Astrocyte (in vitro differentiated cells and primary cell): ENCODE measurements at regions not wholly inside any gene's neighbourhood (a gene's known extent, or its start where the extent isn't known, plus 50 kb on each side); places are given as distances from the start of the nearest gene placed in this dataset.

ENCODE experiments used
- DNase-seq: peaks from one replicate; pipeline ENCODE4 v3.0.0-alpha.2; 2010; ENCODE audit warnings: low read depth
- FAIRE-seq: peaks from 2 replicates; lab custom pipeline; 2011; peaks lifted over from hg19 to GRCh38; lab: Jason Lieb, UNC
- H2AFZ ChIP-seq: 2 replicates; pipeline ENCODE4 v1.6.0; 2012; ENCODE audit warnings: low read depth, low read length, inconsistent platforms
- H3K27ac ChIP-seq: 2 replicates; pipeline ENCODE4 v1.5.1; 2011; ENCODE audit warnings: low read depth, low read length, inconsistent platforms
- H3K27me3 ChIP-seq: 2 replicates; pipeline ENCODE4 v1.6.0; 2011; ENCODE audit warnings: low read length, inconsistent platforms; ENCODE audit not compliant: insufficient read depth
- H3K36me3 ChIP-seq: 2 replicates; pipeline ENCODE4 v1.5.1; 2011; ENCODE audit warnings: low read length, inconsistent platforms; ENCODE audit not compliant: insufficient read depth
- H3K4me1 ChIP-seq: 2 replicates; pipeline ENCODE4 v1.5.1; 2011; ENCODE audit warnings: low read length, inconsistent platforms; ENCODE audit not compliant: insufficient read depth
- H3K4me2 ChIP-seq: 2 replicates; pipeline ENCODE4 v1.6.0; 2012; ENCODE audit warnings: low read length, inconsistent platforms
- H3K4me3 ChIP-seq: 2 replicates; pipeline ENCODE4 v1.5.1; 2011; ENCODE audit warnings: low read depth, mild to moderate bottlenecking, low read length, inconsistent platforms; ENCODE audit not compliant: insufficient read depth
- H3K79me2 ChIP-seq: 2 replicates; pipeline ENCODE4 v1.6.0; 2012; ENCODE audit warnings: mild to moderate bottlenecking, low read length, inconsistent platforms; ENCODE audit not compliant: insufficient read depth
- H3K9ac ChIP-seq: 2 replicates; pipeline ENCODE4 v1.6.0; 2012; ENCODE audit warnings: mild to moderate bottlenecking, low read length, inconsistent platforms
- H3K9me3 ChIP-seq: 2 replicates; pipeline ENCODE4 v1.5.1; 2012; ENCODE audit warnings: low read depth, mild to moderate bottlenecking, low read length, inconsistent platforms; ENCODE audit not compliant: insufficient read depth
- H4K20me1 ChIP-seq: 2 replicates; pipeline ENCODE4 v1.6.0; 2012; ENCODE audit warnings: low read length, inconsistent platforms; ENCODE audit not compliant: insufficient read depth
- H3K27ac Mint-ChIP-seq: one replicate; pipeline ENCODE4 v1.8.0; 2021; ENCODE audit warnings: mild to moderate bottlenecking, mixed read lengths; ENCODE audit not compliant: unreplicated experiment
- H3K27me3 Mint-ChIP-seq: one replicate; pipeline ENCODE4 v1.8.0; 2021; ENCODE audit warnings: low read depth, mixed read lengths; ENCODE audit not compliant: unreplicated experiment
- H3K36me3 Mint-ChIP-seq: one replicate; pipeline ENCODE4 v1.8.0; 2021; ENCODE audit warnings: low read depth, mixed read lengths; ENCODE audit not compliant: unreplicated experiment
- H3K4me1 Mint-ChIP-seq: one replicate; pipeline ENCODE4 v1.8.0; 2021; ENCODE audit warnings: low read depth, mixed read lengths; ENCODE audit not compliant: unreplicated experiment
- H3K4me3 Mint-ChIP-seq: one replicate; pipeline ENCODE4 v1.8.0; 2021; ENCODE audit warnings: mild to moderate bottlenecking, moderate library complexity, mixed read lengths; ENCODE audit not compliant: unreplicated experiment
- H3K9me3 Mint-ChIP-seq: one replicate; pipeline ENCODE4 v1.8.0; 2021; ENCODE audit warnings: mild to moderate bottlenecking, mixed read lengths; ENCODE audit not compliant: unreplicated experiment
- CTCF ChIP-seq: IDR thresholded peaks from 2 replicates; pipeline ENCODE4 v1.5.1; 2011; ENCODE audit warnings: low read depth, mild to moderate bottlenecking, inconsistent platforms, low read length, moderate library complexity; ENCODE audit not compliant: insufficient read depth
- EZH2 ChIP-seq: IDR thresholded peaks from 2 replicates; pipeline ENCODE4 v1.6.1; 2012; ENCODE audit warnings: mild to moderate bottlenecking, low read length, inconsistent platforms; ENCODE audit not compliant: insufficient read depth

GRCh38 chr2:5370158-5370557 lies 322.0 kb upstream of the SOX11 start:
- Mint-ChIP-seq H3K27me3 (no peaks in the 10 kb centered on the region), H3K9me3 (peaks cover 1% of the 10 kb centered on the region), H3K4me1 (no peaks in the 10 kb centered on the region), H3K36me3 (no peaks in the 10 kb centered on the region), H3K27ac (no peak overlapping the region), H3K4me3 (no peak overlapping the region)
- no peaks in the 10 kb centered on the region for H4K20me1 ChIP-seq
- H3K4me3 ChIP-seq: no peak overlapping the region
- TF ChIP-seq EZH2 (no peak), CTCF (no peak)
- DNase-seq (no peak), FAIRE-seq (no peak)
- no peaks in the 10 kb centered on the region for H3K9me3 ChIP-seq
- no peaks in the 10 kb centered on the region for H3K27me3 ChIP-seq
- no peak overlapping the region for H3K27ac ChIP-seq
- no peaks in the 10 kb centered on the region for H3K79me2 ChIP-seq
- no peak overlapping the region for H3K9ac ChIP-seq
- H3K36me3 ChIP-seq: no peaks in the 10 kb centered on the region
- H3K4me1 ChIP-seq: no peaks in the 10 kb centered on the region
- H3K4me2 ChIP-seq: no peak overlapping the region
- no peak overlapping the region for H2AFZ ChIP-seq

- Mint-ChIP-seq H3K4me1 (no peaks in the 10 kb centered on the region), H3K36me3 (no peaks in the 10 kb centered on the region), H3K4me3 (no peak overlapping the region), H3K27ac (no peak overlapping the region), H3K27me3 (no peaks in the 10 kb centered on the region), H3K9me3 (peaks cover 1% of the 10 kb centered on the region)
- H3K4me1 ChIP-seq: no peaks in the 10 kb centered on the region
- no peaks in the 10 kb centered on the region for H3K27me3 ChIP-seq
- no peaks in the 10 kb centered on the region for H3K79me2 ChIP-seq
- H3K4me2 ChIP-seq: no peak overlapping the region
- H3K9ac ChIP-seq: no peak overlapping the region
- no peaks in the 10 kb centered on the region for H3K36me3 ChIP-seq
- no peak for TF ChIP-seq EZH2
- TF ChIP-seq CTCF: no peak
- DNase-seq (no peak), FAIRE-seq (no peak)
- no peaks in the 10 kb centered on the region for H3K9me3 ChIP-seq
- H3K27ac ChIP-seq: no peak overlapping the region
- H3K4me3 ChIP-seq: no peak overlapping the region
- H4K20me1 ChIP-seq: no peaks in the 10 kb centered on the region
- H2AFZ ChIP-seq: no peak overlapping the region
Observed at GRCh38 chr2:5372141-5372540, 320.0 kb upstream of the SOX11 start.

- Mint-ChIP-seq H3K36me3 (no peaks in the 10 kb centered on the region), H3K4me1 (no peaks in the 10 kb centered on the region), H3K9me3 (peaks cover 1% of the 10 kb centered on the region), H3K4me3 (peak overlapping the region; percentile 29), H3K27ac (no peak overlapping the region), H3K27me3 (no peaks in the 10 kb centered on the region)
- FAIRE-seq (no peak), DNase-seq (peak; percentile 7)
- Histone ChIP-seq H3K79me2 (no peaks in the 10 kb centered on the region), H3K4me2 (peak overlapping the region; percentile 73), H2AFZ (peak overlapping the region; percentile 73), H4K20me1 (no peaks in the 10 kb centered on the region), H3K4me3 (peak overlapping the region; percentile 26), H3K27me3 (no peaks in the 10 kb centered on the region), H3K9me3 (no peaks in the 10 kb centered on the region), H3K27ac (no peak overlapping the region), H3K36me3 (no peaks in the 10 kb centered on the region), H3K4me1 (no peaks in the 10 kb centered on the region), H3K9ac (peak overlapping the region; percentile 51)
- TF ChIP-seq CTCF: no peak
- TF ChIP-seq EZH2: no peak
Observed at GRCh38 chr2:5373200-5373599, 319.0 kb upstream of the SOX11 start.
